SIG-M5 (cell line): ENCODE measurements at regions not wholly inside any gene's neighbourhood (a gene's known extent, or its start where the extent isn't known, plus 50 kb on each side); places are given as distances from the start of the nearest gene placed in this dataset.
"Not testable (repeated sequence)": the region's sequence is repeated elsewhere in the genome, so short reads cannot be mapped to it uniquely, and the experiment has no call there.

ENCODE experiments used
- DNase-seq: peaks from one replicate; lab custom pipeline; 2025; lab: John Stamatoyannopoulos, UW

- DNase-seq, result not testable (repeated sequence)
Observed at GRCh38 chr2:65568656-65569440, 136.4 kb upstream of the SPRED2 start.

GRCh38 chr2:65566617-65567016 lies 134.2 kb upstream of the SPRED2 start:
- no peak for DNase-seq

- DNase-seq, result no peak
Observed at GRCh38 chr2:65565681-65566080, 133.3 kb upstream of the SPRED2 start.

GRCh38 chr2:65564299-65564698 lies 131.9 kb upstream of the SPRED2 start:
- no peak for DNase-seq

- no peak for DNase-seq
Observed at GRCh38 chr2:65562890-65563289, 130.5 kb upstream of the SPRED2 start.

- no peak for DNase-seq
Observed at GRCh38 chr2:65558743-65559142, 126.3 kb upstream of the SPRED2 start.

DNA sequence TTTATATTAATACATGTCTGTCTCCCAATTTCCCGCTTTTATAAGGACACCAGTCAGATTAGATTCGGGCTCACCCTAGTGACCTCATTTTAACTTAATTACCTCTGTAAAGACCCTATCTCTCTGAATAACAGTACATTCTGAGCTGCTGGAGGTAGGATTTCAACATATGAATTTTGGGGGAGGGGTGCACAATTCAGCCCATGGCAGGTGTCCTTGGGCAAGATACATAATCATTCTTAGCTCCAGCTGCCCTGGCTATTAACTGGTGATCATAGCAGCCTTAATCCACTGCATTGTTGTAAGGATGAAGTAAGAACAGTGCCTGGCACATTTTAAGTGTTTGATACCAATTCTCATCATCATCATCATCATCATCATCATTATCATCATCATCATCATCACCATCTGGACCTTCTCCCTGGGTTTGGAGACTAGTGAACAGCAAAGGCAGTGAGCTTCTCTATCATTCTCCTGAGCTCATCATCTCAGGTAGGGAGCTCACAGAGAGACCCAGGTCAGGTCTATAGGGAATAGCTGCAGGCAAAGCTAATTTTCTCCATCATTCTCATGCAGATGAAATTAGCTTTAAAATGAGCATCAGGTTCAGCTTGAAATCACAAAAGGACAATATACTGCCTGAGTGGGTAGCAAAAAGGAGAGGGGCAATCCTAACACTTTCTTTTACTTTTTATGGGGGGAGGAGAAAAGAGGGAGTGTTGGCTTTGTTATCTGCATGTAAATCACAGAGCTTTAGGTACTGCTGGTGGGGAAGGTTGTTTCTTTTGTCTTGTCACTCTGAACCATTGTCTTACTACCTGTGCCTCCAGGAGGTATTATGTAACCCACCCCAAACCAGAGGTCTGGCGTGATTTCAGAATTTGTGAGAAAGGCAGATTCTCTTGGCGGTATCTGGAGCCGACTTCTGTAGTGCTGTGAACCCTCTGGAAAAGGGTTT lies 125.5 kb upstream of the SPRED2 start:
- DNase-seq, result no peak

DNA sequence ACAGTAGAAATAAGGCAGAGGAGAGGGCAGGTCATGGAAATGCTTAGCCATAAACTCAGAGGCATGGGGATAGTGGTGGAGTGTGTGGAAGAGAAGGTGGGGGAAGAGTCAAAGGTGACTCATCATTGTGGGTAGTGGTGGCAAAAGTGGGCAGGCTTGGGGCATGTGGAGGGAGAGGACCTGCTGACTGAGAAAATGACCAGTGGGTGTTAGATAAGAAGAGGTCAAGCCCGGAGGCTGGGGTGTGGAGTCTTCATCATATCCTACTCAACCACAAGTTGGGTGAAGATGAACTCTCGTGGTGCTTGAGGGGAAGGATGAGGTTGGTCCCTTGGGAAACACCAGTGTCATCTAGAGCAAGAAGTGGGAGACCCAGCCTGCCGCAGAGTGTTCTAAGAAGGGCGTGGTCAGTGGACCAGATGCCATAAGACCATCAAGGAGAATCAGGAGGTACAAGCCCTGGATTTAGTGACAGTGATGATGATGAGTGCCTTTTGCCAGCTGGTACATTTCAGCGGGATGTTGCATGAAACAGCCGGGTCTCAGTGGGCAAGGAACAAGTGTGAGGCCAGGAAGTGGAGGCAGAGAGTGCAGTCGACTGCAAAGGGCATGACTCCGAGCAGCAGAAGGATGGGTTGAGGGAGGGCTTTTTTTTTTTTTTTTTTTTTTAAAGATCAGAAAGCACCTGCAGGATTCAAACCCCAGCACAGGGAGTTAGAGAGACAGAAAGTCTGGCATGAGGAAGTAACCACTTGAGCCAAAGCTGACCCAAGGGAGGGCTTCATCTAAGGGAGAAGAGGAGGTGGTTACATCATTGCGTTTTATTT lies 122.6 kb upstream of the SPRED2 start:
- no peak for DNase-seq

- DNase-seq, result no peak
Observed at GRCh38 chr2:65553504-65554074, 121.2 kb upstream of the SPRED2 start.

DNA sequence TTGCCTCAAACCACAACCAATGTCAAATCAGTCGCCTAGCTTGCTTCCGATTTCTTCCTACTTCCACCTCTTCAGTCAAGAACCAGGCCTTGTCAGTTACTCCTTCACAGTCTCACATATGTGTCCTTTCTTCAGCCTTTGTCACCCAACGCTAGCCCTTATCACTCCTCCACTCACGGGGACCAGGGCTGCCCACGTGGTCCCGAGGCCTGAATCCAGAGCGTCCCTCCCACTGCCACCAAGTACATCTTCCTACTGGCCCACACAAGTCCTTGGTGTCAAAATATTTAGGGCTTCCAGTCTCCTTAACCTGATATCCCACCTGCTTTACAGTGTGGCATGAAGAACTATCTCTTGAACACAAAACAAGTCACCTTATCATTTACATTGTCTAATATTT lies 119.1 kb upstream of the SPRED2 start:
- DNase-seq, result no peak

DNA sequence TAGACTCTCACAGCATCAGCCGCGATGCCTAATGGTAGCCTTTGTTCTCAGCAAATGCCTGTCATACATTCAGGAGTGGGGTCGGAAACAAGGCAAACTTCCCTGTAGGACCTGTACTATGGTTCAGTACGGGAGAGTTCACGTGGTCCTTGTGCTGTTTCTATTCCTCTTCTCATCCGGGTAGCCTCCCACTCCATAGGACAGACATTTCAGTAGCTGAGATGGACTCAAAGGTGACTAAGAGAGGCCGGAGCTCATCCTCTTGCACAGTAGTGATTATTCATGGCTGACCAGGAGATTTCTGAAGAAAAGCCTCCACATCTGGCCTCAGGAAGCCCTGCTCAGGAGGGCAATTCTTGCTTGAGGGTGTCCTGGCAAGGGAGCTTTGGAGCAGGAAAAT lies 117.8 kb upstream of the SPRED2 start:
- no peak for DNase-seq

GRCh38 chr2:65549631-65550030 lies 117.2 kb upstream of the SPRED2 start:
- no peak for DNase-seq

DNA sequence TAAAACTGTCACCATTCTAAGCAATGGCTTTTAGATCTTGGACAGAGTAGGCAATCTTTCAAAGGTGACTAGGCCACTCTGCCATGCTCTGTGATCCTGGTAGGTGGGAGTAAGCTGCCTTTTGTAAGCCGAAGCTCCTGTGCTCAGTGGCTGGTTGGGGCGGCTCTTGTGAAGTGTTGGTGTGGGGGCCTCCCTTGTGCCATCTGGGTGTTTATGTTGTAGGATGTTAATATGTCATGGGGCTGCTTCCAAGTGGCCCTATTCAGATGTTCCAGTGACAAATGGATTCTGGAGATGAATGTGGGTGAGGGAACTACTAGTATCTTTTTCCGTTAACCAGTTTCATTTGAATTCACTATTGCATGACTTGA lies 116.8 kb upstream of the SPRED2 start:
- no peak for DNase-seq

DNA sequence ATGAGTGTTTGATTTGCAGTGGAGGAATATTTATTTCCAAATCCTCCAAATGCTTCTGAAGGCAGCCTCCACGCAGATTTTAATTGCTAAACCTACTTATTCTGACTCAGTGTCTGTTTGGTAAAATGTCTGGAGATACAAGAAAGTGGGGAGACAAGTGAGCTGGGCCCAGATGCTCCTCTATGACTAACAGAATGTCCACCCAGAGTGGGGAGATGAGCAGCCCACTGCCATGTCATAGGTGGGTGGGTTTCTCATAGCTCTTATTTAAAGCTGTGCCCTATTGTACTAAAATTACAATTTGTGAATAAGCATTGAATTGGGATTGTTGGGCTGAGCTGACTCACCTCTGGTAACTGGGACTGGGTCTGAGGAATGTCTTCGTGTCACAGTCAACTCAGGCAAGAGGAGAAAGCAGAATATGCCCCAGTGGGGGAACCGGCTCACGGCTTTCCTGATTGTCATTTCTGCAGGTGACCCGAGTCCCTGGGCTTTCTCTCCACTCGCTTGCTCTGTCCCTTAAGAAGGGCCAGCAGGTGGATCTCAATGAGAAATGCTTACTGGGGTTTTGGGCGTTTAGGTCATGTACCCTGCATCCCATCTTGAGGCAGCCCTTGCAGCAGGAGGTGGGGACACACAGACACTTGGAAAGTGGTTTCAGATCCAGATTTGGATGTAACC lies 116.3 kb upstream of the SPRED2 start:
- DNase-seq, result no peak

- no peak for DNase-seq
Observed at GRCh38 chr2:65548064-65548463, 115.7 kb upstream of the SPRED2 start.

DNA sequence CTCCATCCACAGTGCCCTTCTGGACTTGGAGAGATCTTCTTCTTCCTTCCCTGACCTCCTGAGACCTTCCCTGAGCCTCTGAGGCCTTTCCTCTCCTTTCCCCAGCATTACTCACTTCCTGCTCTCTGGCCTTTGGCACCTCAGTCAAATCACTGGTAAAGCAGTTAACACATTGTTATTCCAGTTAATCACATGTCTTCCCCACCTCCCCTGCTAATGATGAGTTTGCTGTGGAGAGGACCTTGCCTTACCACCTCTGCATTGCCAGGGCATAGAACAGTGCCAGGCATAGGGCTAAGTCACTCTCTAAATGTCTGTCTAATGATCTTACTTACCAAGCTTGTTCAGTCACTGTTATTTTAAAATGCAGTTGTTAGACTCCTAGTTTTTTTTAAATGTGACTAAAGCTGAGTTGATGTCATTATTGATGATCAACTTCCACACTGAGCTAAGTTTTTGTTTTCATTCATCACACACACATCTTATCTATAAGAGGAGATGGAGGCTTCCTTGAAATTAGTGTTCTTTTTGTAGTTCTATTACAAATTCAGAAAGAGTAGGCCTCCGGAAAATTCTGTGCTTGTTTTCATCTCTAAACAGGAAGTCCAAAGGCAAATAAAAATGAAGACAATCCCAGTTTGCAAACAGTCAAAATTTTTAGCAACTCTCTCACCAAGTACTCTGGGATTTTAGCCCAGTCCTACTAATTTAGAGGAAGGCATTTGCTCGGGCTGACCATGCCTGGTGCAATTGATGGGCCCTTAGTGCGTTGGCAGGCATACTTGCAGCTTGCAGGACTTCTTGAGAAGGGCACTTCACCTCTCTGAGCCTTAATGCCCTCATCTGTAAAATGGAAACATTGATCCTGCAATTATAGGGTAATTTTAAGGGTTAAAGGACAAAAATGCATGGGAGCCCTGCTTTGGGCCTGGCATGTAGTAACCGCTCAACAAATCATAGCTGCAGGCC lies 113.7 kb upstream of the SPRED2 start:
- no peak for DNase-seq

DNA sequence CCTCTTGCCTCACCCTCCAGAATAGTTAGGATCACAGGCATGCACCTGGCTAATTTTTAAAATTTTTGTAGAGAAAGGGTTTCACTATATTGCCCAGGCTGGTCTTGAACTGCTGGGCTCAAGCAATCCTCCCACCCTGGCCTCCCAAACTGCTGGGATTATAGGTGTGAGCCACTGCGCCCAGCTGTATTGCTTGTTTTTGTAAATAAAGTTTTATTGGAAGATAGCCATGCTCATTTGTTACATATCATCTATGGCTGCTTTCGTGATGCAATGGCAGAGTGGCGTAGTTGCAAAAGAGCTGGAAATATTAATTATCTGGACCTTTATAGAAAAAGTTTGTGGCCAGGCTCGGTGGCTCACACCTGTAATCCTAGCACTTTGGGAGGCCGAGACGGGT lies 109.4 kb upstream of the SPRED2 start:
- no peak for DNase-seq

- no peak for DNase-seq
Observed at GRCh38 chr2:65539633-65540032, 107.2 kb upstream of the SPRED2 start.

- DNase-seq, result no peak
Observed at GRCh38 chr2:65537651-65538385, 105.4 kb upstream of the SPRED2 start.
